Neural crest cell (in vitro differentiated cells): ENCODE measurements at regions not wholly inside any gene's neighbourhood (a gene's known extent, or its start where the extent isn't known, plus 50 kb on each side); places are given as distances from the start of the nearest gene placed in this dataset.
A peak's percentile ranks its signal among the peaks of the same experiment; 100 is the strongest.

Source experiments
- DNase-seq: peaks from one replicate; pipeline ENCODE4 v3.0.0; 2021; ENCODE audit warnings: low read depth, mixed read lengths, low spot score
- H3K27ac Mint-ChIP-seq: one replicate; pipeline ENCODE4 v1.8.0; 2021; ENCODE audit warnings: mild to moderate bottlenecking, mixed read lengths; ENCODE audit not compliant: unreplicated experiment
- H3K27me3 Mint-ChIP-seq: 2 replicates; pipeline ENCODE4 v1.8.0; 2021; ENCODE audit warnings: low read depth, mild to moderate bottlenecking, mixed read lengths
- H3K36me3 Mint-ChIP-seq: 2 replicates; pipeline ENCODE4 v1.8.0; 2021; ENCODE audit warnings: low read depth, mild to moderate bottlenecking, mixed read lengths
- H3K4me1 Mint-ChIP-seq: 2 replicates; pipeline ENCODE4 v1.8.0; 2021; ENCODE audit warnings: mixed read lengths
- H3K4me3 Mint-ChIP-seq: one replicate; pipeline ENCODE4 v1.8.0; 2021; ENCODE audit warnings: mild to moderate bottlenecking, mixed read lengths
- H3K9me3 Mint-ChIP-seq: 2 replicates; pipeline ENCODE4 v1.8.0; 2021; ENCODE audit warnings: mixed read lengths
- TF ChIP-seq, protein P1 (sequence below): fragments of 200-600 bp; sonication (generic); conservative IDR thresholded peaks from 2 replicates; pipeline ENCODE4 v1.5.0; 2021; ENCODE audit warnings: antibody characterized with exemption, mild to moderate bottlenecking

DNA sequence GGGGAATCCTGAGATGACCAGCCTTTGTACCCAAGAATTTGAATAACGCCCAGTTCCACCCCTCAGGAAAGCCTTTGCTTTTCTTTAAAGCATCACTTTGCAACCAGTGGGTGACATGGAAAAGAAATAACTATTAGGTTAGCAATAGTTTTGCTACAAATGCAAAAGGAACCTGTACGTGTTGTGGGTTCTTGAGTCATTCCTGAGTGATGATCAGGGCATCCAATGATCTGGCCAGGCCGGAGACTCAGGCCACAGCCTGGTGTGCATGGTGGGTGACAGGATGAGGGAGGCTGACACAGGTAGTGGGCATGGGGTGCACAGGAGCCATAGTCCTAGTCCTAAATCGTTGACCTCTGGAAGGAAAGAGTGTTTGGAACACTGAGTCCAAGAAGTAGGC lies 321.4 kb upstream of the IL12A start:
- TF ChIP-seq, protein P1, sequence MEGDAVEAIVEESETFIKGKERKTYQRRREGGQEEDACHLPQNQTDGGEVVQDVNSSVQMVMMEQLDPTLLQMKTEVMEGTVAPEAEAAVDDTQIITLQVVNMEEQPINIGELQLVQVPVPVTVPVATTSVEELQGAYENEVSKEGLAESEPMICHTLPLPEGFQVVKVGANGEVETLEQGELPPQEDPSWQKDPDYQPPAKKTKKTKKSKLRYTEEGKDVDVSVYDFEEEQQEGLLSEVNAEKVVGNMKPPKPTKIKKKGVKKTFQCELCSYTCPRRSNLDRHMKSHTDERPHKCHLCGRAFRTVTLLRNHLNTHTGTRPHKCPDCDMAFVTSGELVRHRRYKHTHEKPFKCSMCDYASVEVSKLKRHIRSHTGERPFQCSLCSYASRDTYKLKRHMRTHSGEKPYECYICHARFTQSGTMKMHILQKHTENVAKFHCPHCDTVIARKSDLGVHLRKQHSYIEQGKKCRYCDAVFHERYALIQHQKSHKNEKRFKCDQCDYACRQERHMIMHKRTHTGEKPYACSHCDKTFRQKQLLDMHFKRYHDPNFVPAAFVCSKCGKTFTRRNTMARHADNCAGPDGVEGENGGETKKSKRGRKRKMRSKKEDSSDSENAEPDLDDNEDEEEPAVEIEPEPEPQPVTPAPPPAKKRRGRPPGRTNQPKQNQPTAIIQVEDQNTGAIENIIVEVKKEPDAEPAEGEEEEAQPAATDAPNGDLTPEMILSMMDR, result no peak
- Mint-ChIP-seq H3K27me3 (no peaks in the 10 kb centered on the region), H3K9me3 (peaks cover 2% of the 10 kb centered on the region), H3K36me3 (no peaks in the 10 kb centered on the region), H3K27ac (no peak overlapping the region), H3K4me1 (no peaks in the 10 kb centered on the region), H3K4me3 (no peak overlapping the region)
- DNase-seq, result no peak

DNA sequence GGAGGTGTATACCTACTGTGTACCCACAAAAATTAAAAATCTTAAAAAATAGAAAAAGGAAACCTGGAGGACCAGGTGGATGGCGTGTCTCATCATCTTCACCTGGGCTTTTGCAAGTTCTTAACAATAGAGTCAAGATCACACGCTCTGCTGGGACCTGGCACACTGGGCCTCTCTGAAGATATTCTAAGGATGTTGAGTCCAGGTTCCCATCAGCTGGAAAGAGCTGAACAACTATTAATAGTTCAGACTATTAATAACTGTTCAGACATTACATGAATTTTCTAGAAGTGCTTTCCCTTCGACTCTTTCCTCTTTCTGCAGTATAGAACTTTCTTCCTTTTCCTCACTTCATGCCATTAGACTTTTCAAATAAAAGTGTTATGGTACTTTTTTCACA lies 320.2 kb upstream of the IL12A start:
- Mint-ChIP-seq H3K4me3 (no peak overlapping the region), H3K4me1 (no peaks in the 10 kb centered on the region), H3K27me3 (no peaks in the 10 kb centered on the region), H3K27ac (no peak overlapping the region), H3K9me3 (no peaks in the 10 kb centered on the region), H3K36me3 (no peaks in the 10 kb centered on the region)
- TF ChIP-seq, protein P1, result no peak
- DNase-seq, result no peak

DNA sequence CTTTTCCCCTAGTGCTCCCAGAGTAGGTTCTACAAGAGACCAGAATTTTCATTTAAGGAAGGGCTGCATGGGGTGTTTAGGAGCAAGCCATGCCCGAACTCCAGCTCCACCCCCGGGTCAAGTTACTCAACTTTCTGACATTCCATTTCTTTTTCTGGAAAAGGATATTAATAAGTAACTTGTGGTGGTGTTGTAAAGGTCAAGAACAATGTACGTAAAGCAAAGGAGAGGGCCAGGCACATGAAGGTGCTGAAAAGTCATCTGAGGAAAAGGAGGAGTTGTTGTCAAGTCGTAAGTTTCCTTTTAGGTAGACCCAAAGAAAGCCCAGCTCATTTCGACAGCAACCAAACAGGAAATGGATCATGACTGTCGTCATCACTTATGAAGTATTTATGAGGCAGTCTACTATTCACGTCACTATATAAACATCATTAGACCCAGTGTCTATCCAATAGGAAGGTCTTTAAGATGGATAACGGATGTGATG lies 319.6 kb upstream of the IL12A start:
- Mint-ChIP-seq H3K27ac (peak overlapping the region; percentile 29), H3K36me3 (no peaks in the 10 kb centered on the region), H3K4me3 (no peak overlapping the region), H3K9me3 (no peaks in the 10 kb centered on the region), H3K4me1 (no peaks in the 10 kb centered on the region), H3K27me3 (no peaks in the 10 kb centered on the region)
- TF ChIP-seq, protein P1, result no peak
- no peak for DNase-seq

DNA sequence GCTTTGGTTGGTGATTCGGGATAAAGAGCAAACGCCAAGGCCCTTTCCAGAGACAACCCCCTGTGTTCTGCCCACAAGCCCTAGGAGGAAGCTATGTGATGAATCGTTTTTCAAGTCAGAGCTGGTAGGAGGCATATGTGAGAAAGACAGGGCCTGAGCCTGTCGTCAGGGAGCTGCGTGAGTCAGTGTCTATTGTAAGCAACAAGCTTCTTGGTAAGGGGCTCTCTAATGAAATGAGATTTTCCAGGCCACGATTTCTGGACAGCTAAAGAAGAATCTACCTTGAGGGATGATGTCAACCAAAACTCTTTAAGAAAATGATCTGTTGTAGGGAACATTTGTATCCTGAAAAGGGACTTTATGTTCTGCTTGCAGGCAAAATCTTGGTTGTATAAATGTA lies 318.9 kb upstream of the IL12A start:
- H3K4me1 Mint-ChIP-seq, result no peaks in the 10 kb centered on the region
- H3K9me3 Mint-ChIP-seq, result no peaks in the 10 kb centered on the region
- no peak overlapping the region for H3K27ac Mint-ChIP-seq
- H3K4me3 Mint-ChIP-seq, result no peak overlapping the region
- H3K36me3 Mint-ChIP-seq, result no peaks in the 10 kb centered on the region
- TF ChIP-seq, protein P1, result no peak
- H3K27me3 Mint-ChIP-seq, result no peaks in the 10 kb centered on the region
- no peak for DNase-seq

DNA sequence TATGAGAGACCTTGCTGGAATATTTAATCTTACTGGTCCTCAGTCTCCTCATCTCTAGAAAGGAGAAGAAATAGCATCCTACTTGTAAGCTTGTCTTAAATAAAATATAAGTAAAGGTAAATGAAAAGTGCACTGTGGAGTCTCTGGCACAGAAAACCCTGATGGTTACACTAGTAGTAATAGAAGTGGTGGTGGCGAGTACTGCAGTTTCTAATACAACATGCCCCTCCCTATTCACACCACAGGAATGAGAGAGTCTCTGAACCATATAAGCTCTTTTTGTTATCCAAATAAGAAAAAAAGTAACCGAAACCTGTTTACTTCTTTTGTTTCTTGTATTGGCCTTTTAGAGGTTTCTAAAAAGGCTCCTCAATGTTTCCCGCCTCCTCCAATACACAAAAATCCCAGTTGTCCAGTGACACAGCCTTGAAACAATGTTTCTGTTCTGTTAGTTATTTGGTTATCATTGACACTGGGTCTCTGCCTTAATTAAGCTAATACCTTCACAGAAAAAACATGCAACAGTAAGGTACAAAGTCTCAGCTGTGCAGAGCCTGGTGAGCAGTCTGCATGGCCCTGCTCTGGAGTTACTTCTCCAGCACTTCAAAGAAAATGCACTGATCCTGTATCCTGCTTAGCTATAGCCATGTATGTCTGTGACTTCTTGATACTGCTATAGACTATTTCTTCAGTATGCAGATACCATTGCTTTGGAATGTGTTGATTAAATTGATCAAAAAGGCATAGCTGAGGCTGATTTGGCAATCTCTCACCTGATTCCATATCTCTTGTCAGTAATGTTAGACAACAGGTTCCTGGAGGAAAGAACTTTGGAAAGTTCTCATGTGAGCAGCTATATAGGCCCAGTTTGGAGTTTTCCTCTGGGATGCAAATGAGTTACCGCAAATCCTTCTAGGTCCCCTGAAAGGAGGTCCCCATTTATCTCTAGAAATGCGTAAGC lies 315.6 kb upstream of the IL12A start:
- peaks cover 2% of the 10 kb centered on the region for H3K9me3 Mint-ChIP-seq
- no peaks in the 10 kb centered on the region for H3K36me3 Mint-ChIP-seq
- no peaks in the 10 kb centered on the region for H3K27me3 Mint-ChIP-seq
- H3K4me3 Mint-ChIP-seq, result no peak overlapping the region
- H3K27ac Mint-ChIP-seq, result no peak overlapping the region
- no peak for DNase-seq
- TF ChIP-seq, protein P1, result peak; percentile 35
- no peaks in the 10 kb centered on the region for H3K4me1 Mint-ChIP-seq
